IPS DF 6.9 (cell line): ENCODE measurements at regions not wholly inside any gene's neighbourhood (a gene's known extent, or its start where the extent isn't known, plus 50 kb on each side); places are given as distances from the start of the nearest gene placed in this dataset.
A peak's percentile ranks its signal among the peaks of the same experiment; 100 is the strongest.
"Not testable (repeated sequence)": the region's sequence is repeated elsewhere in the genome, so short reads cannot be mapped to it uniquely, and the experiment has no call there.

ENCODE experiments used
- DNase-seq: peaks from one replicate; pipeline ENCODE4 v3.0.0-alpha.2; 2013; ENCODE audit warnings: low read depth, low spot score
- H3K27ac ChIP-seq: one replicate; pipeline ENCODE4 v1.5.1; 2013; ENCODE audit warnings: low read length, control low read depth
- H3K27me3 ChIP-seq: 2 replicates; pipeline ENCODE4 v1.6.1; 2013; ENCODE audit warnings: mild to moderate bottlenecking, low read length; ENCODE audit not compliant: control insufficient read depth, insufficient read depth
- H3K36me3 ChIP-seq: 2 replicates; pipeline ENCODE4 v1.6.1; 2013; ENCODE audit warnings: low read length; ENCODE audit not compliant: control insufficient read depth, insufficient read depth
- H3K4me1 ChIP-seq: 2 replicates; pipeline ENCODE4 v1.6.1; 2013; ENCODE audit warnings: low read length; ENCODE audit not compliant: control insufficient read depth, insufficient read depth
- H3K4me3 ChIP-seq: 2 replicates; pipeline ENCODE4 v1.5.1; 2013; ENCODE audit warnings: mild to moderate bottlenecking, low read length
- H3K9me3 ChIP-seq: 2 replicates; pipeline ENCODE4 v1.6.1; 2013; ENCODE audit warnings: low read length, inconsistent platforms; ENCODE audit not compliant: control insufficient read depth, insufficient read depth
- WGBS: extraction: QIAGEN DNeasy Blood & Tissue Kit; methylation state at CpG from one replicate; pipeline ENCODE4 v1.1.7; 2013; ENCODE audit warnings: mixed read lengths, missing lambda C conversion rate; ENCODE audit not compliant: insufficient read length, insufficient coverage; 5-methylcytosine and 5-hydroxymethylcytosine counted together

DNA sequence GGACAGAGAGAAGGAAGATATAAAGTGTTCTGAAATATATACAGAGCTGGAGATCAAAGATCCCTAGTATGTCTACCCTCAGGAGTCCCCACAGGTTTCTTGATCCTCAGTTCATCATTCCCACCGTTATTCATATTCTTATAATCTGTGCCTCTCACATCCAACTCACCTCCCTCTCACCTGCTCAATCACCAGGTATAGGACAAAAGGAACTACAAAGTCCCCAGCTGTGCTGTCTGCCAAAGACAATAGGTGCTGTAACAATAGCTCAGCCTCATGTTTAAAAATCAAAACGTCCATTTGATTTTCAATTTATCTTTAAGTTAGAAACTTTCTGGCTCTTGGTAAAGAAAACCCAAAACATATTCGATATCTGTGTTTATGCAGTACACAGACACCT lies 121.1 kb upstream of the PKN2 start:
- Histone ChIP-seq H3K27ac (no peak overlapping the region), H3K27me3 (no peaks in the 10 kb centered on the region), H3K36me3 (no peaks in the 10 kb centered on the region), H3K4me1 (no peaks in the 10 kb centered on the region; the same call in 1 of the 2 replicates), H3K4me3 (no peak overlapping the region), H3K9me3 (no peaks in the 10 kb centered on the region)
- WGBS: no CpG with 5 or more reads among the region's 3 CpGs
- no peak for DNase-seq

DNA sequence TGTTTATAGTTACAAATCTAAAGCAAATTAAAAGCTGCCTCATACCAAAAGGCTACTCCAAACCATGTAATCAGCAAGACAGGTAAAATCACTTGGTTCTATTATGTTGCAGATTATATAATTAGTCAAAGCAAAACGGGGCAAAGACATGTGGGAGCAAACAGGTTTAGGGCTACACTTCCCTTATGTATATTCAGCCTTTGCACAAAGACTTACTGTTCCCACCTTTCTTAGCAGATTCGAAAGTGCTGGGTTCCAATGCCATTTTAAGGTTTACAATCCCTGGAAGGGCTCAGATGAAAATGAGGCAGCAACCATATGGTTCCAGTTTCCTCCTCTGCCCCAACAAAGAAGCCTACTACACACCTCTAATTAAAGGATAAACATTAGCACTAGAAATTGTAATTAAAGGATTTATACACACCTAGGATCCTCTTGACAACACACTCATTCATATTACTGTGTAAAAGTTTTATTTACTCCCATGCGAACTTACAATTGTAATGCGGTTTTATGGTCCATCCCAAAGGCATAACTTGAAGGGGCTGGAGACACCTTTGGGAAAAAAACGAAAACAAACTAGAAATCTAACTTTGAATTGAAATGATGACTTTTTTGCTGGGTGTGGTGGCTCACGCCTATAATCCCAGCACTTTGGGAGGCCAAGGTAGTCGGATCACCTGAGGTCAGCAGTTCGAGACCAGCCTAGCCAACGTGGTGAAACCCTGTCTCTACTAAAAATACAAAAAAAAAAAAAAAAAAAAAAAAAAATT lies 117.3 kb upstream of the PKN2 start:
- Histone ChIP-seq H3K4me1 (no peaks in the 10 kb centered on the region; the same call in 1 of the 2 replicates), H3K27ac (no peak overlapping the region), H3K4me3 (no peak overlapping the region), H3K36me3 (no peaks in the 10 kb centered on the region), H3K27me3 (no peaks in the 10 kb centered on the region), H3K9me3 (no peaks in the 10 kb centered on the region)
- WGBS: no CpG with 5 or more reads among the region's 9 CpGs
- DNase-seq: no peak

DNA sequence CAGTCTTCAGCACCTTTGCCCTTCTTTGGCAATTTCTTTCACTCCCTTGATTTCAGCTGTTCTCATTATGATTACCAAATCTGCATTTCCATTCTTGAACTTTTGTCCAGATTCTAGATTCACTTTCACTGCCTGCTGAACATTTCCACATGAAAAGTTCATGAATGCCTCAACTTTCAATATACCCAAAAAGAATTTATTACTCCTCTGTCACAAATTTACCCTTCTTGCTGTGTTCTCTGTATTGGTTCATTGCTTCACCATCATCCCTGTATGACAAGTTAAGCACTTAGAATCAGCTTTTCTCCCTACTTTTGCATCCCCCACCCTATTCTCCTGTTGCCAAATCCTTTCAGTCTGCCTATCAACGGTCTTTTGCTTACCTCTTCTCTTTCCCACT lies 112.6 kb upstream of the PKN2 start:
- H3K4me3 ChIP-seq: no peak overlapping the region
- no CpG with 5 or more reads among the region's 1 CpG for WGBS
- H3K27me3 ChIP-seq: no peaks in the 10 kb centered on the region
- H3K27ac ChIP-seq: no peak overlapping the region
- DNase-seq: no peak
- H3K9me3 ChIP-seq: no peaks in the 10 kb centered on the region
- H3K36me3 ChIP-seq: no peaks in the 10 kb centered on the region
- H3K4me1 ChIP-seq: no peaks in the 10 kb centered on the region; the same call in 1 of the 2 replicates

DNA sequence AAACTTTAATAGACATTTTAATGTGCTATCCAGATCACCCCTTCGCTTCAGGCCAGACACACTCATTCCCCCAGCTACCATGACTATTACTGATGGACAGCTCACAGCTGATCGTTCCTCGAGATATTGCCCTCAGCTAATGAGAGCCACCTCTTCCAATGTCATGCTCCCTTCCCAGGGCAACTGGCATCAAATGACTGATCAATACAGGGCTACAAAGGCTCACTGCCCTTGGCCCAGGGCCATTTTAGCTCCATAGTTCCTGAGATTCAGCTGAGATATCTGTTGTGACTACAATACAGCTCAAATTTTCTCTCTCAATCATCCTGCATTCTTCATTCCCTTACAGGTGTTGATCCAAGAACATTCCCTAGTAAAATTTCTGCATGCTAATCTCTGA lies 104.5 kb upstream of the PKN2 start:
- no peaks in the 10 kb centered on the region for H3K36me3 ChIP-seq
- no peaks in the 10 kb centered on the region for H3K9me3 ChIP-seq
- no peak for DNase-seq
- no peaks in the 10 kb centered on the region for H3K27me3 ChIP-seq
- H3K27ac ChIP-seq: no peak overlapping the region
- no CpG with 5 or more reads among the region's 3 CpGs for WGBS
- no peak overlapping the region for H3K4me3 ChIP-seq
- H3K4me1 ChIP-seq: no peaks in the 10 kb centered on the region

DNA sequence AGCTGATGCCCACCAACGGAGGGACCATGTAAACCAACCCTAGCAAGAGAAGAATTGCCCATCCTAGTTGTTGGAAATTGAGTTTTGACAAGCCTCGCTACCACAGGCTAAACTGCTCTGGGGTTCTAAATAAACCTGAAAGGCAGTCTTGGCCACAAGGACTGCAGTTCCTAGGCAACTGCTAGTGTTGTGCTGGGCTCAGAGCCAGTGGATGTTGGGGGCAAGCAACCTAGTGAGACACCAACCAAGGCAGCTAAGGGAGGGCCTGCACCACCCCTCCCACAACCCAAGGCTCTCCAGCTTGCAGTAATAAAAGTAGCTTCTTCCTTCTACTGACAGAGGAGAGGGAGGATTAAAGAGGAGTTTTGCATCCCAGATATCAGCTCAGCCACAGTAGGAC lies 102.4 kb upstream of the PKN2 start:
- Histone ChIP-seq H3K27ac (no peak overlapping the region), H3K36me3 (no peaks in the 10 kb centered on the region), H3K9me3 (no peaks in the 10 kb centered on the region), H3K4me3 (no peak overlapping the region), H3K27me3 (no peaks in the 10 kb centered on the region), H3K4me1 (no peaks in the 10 kb centered on the region)
- no peak for DNase-seq
- no CpG with 5 or more reads among the region's 2 CpGs for WGBS

DNA sequence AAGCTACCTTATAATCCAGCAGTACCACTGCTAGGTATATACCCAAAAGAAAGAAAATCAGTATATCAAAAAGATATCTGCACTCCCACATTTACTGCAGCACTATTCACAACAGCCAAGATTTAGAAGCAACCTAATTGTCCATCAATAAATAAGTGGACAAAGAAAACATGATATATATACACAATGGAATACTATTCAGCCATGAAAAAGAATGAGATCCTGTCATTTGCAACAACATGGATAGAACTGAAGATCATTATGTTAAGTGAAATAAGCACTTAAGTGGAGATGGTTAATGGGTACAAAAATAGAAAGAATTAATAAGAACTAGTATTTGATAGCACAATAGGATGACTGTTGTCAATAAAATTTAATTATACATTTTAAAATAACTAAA lies 90.7 kb upstream of the PKN2 start:
- DNase-seq: no peak
- Histone ChIP-seq H3K27me3 (no peaks in the 10 kb centered on the region), H3K9me3 (no peaks in the 10 kb centered on the region), H3K36me3 (no peaks in the 10 kb centered on the region), H3K4me1 (no peaks in the 10 kb centered on the region), H3K27ac (no peak overlapping the region), H3K4me3 (no peak overlapping the region)

DNA sequence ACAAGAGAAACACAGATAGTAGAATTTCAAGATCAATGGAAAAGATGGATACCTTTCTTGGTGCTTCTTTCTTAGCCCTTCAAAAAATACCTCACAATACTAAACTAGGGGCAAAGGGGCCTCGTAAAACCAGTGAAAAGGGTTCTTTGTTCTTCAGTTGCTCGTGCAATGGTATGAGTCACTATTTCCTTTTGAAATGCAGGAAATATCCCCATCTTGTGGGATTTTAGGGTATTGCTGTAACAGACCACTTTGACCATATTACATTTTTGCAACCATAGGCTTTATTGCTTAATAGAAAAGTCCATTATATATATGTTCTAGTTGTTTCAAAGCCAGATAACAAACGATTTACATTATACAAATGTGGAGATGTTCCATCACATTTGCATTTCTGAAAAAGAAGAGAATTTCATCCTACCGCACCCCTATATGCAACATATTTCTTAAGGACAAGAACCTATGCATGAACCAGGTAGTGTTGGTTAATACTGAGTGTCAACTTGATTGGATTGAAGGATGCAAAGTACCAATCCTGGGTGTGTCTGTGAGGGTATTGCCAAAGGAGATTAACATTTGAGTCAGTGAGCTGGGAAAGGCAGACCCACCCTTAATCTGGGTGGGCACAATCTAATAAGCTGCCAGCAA lies 88.6 kb upstream of the PKN2 start:
- Histone ChIP-seq H3K36me3 (no peaks in the 10 kb centered on the region), H3K27me3 (no peaks in the 10 kb centered on the region), H3K27ac (no peak overlapping the region), H3K4me1 (no peaks in the 10 kb centered on the region), H3K4me3 (no peak overlapping the region), H3K9me3 (no peaks in the 10 kb centered on the region)
- WGBS: no CpG with 5 or more reads among the region's 4 CpGs
- DNase-seq: no peak

DNA sequence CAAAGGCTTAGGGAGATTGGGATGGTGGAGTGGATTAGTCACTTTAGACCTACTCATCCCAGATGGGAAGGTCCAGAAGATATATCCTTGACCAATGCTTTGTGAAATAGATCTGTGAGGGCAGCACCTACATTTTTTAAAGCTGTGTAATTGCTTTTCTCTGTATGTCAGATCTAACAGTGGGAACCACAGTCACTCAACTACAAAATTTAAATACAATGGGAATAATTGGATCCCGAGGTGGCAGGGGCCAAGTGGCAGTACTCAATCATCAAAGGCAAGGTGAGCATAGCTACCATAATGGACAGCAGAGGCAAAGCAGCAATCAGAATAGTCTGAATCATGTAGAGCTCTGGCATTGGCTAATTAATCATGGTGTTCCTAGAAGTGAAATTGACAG lies 86.1 kb upstream of the PKN2 start:
- H3K36me3 ChIP-seq, H3K27ac ChIP-seq, H3K4me1 ChIP-seq, H3K27me3 ChIP-seq, H3K4me3 ChIP-seq, H3K9me3 ChIP-seq, DNase-seq: not testable (repeated sequence)
- WGBS: no CpG with 5 or more reads among the region's 1 CpG

DNA sequence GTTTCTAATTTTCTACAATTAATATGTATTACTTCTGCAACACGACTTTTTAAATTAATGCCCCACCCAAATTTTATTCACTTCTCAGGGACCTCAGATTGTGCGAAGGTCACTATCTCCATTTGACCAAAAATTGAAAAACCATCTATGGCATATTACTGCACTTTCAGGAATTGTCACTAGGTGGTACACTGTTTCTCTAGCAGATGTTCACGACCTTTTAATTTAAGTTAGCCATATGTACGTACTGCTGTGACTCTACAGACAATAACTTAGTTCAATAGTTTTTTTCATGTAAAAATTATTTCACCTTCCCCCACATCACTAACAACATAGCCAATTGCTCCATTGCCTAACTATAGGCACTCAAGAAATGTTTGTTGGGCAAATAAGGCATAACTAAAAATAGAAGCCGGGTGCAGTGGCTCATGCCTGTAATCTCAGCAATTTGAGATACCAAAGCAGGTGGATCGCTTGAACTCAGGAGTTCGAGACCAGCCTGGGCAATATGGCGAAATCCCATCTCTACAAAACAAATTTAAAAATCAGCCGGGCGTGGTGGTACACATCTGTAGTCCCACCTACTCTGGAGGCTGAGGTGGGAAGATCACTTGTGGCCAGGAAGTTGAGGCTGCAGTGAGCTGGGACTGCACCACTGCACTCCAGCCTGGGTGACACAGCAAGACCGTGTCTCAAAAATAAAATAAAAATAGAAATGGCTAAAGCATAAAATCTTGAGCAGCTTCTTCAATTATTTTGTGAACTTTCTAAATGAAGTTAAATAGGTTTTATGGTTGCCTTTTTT lies 75.7 kb upstream of the PKN2 start:
- WGBS: no CpG with 5 or more reads among the region's 11 CpGs
- H3K36me3 ChIP-seq: no peaks in the 10 kb centered on the region
- no peaks in the 10 kb centered on the region for H3K27me3 ChIP-seq
- H3K4me3 ChIP-seq: no peak overlapping the region
- peak; percentile 5 for DNase-seq
- no peaks in the 10 kb centered on the region for H3K4me1 ChIP-seq
- no peaks in the 10 kb centered on the region for H3K9me3 ChIP-seq
- H3K27ac ChIP-seq: no peak overlapping the region

DNA sequence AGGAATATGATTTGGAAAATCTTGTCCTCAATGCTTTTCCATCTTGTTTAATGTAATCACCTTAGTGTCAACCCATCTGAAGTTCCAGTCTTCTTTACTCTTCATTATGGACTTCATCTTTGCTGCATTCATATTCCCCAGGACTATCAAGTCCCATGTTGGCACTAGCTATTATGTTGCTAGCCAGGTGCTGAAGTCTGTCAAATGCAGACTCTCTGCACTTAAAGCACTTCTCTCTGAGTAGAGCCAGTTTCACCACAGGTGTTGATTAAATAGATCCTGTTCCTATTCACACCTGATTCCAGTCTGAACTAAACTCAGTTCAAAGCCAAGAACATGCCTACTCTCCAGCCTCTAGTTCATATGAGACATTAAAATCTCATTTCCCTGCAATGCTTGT lies 75.0 kb upstream of the PKN2 start:
- DNase-seq: no peak

More for the DNA sequence above, 75.0 kb upstream of the PKN2 start:
- Histone ChIP-seq H3K36me3 (no peaks in the 10 kb centered on the region), H3K27ac (no peak overlapping the region), H3K27me3 (no peaks in the 10 kb centered on the region), H3K4me3 (no peak overlapping the region), H3K4me1 (no peaks in the 10 kb centered on the region), H3K9me3 (no peaks in the 10 kb centered on the region)
